HG03064 (cell line): ENCODE measurements at regions not wholly inside any gene's neighbourhood (a gene's known extent, or its start where the extent isn't known, plus 50 kb on each side); places are given as distances from the start of the nearest gene placed in this dataset.
"Not testable (repeated sequence)": the region's sequence is repeated elsewhere in the genome, so short reads cannot be mapped to it uniquely, and the experiment has no call there.

Experiments
- ATAC-seq: cut with Tn5 transposase; IDR thresholded peaks from one replicate; pipeline ENCODE4 v1.9.1; 2021; ENCODE audit warnings: low read depth; ENCODE audit not compliant: unreplicated experiment

DNA sequence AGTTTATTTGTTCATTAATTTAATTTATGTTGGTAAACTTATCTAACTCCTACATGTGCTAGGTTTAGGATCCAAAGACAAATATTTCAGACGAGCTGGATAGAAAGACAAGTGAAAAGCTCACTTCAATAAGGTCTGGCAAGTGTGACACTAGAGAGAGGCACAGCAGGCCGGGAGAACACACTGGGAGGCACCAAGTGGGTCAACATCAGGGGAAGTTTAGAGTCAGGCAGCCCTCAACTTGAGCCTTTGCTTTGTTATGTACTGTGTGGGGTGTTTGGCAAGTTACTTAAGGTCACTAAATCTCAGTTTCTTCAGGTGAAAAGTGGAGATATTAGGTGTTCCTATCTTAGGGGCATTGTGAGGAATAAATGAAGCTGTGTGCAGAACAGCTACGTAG is 214.4 kb downstream of the PCSK1 start:
- ATAC-seq = no peak

DNA sequence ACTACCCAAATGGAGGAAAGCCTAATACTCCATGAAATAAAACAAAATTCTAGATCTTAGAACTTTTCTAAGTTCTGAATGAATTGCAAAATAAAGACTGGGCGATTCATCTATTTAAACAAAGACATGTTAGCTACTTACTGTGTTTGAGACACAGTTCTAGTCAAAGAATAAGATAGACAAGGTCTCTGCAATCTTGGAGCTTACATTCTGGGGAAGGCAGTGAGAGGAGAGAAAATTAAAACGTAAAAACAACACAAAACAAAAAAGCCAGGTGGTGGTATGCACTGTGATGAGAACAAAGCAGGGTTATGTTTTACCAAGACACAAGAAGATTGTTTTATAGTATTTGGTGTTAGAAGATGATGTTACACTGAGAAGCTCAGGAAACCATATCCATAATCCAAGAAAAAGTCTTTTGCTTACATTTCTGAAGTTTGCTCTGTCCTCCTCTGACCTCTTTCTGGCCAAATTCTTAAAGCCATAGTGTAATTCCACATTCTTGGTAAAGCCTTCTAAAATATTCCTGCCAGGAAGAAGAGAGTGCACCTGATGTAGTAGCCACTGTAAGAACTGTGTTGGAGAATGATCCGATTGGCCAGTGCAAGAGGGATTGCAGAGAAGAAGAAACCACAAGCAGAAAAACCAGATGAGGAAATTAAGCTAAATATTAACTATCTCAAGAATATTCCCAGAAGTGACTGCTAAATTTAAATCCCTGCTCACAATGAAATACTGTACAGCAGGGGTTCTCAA is 218.4 kb downstream of the PCSK1 start:
- no peak for ATAC-seq

DNA sequence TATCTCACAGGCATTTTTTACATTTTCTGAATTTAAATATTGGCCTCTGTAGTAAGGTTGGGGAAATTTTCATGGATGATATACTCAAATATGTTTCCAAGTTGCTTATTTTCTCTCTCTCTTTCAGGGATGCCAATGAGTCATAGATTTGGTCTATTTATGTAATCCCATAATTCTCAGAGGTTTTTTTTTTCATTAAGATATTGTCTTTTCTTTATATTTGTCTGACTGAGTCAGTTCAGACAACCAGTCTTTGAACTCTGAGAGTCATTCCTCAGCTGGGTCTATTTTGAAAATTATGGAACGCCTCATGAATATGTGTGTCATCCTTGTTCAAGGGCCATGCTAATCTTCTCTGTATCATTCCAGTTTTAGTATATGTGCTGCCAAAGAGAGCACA is 223.2 kb downstream of the PCSK1 start:
- no peak for ATAC-seq

DNA sequence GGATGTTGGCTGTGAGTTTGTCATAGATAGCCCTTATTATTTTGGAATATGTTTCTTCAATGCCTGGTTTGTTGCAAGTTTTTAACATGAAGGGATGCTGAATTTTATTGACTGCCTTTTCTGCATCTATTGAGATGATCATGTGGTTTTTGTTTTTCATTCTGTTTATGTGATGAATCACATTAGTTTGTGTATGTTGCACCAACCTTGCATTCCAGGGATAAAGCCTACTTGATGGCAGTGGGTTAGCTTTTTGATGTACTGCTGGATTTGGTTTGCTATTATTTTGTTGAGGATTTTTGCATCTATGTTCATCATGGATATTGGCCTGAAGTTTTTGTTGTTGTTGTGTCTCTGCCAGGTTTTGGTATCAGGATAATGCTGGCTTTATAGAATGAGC is 225.6 kb downstream of the PCSK1 start:
- no peak for ATAC-seq

DNA sequence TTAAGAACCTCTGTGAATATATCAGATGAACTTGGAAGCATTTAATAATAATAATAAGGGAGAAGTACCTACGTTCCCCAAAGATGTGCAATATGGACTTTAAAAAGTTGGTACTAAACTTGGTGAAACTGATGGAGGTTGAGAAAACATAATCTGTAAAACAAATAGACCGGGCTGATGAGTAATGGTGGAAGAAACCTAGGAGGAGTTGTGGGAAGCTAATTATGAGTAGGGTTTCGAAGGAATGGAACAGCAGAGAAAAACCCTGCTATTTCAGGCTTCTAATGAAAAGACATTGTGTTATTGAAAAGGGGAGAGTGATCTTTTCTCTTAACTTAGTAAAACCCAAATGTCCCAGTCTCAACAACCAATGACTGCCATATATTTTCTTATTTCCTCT is 229.3 kb downstream of the PCSK1 start:
- ATAC-seq = no peak

DNA sequence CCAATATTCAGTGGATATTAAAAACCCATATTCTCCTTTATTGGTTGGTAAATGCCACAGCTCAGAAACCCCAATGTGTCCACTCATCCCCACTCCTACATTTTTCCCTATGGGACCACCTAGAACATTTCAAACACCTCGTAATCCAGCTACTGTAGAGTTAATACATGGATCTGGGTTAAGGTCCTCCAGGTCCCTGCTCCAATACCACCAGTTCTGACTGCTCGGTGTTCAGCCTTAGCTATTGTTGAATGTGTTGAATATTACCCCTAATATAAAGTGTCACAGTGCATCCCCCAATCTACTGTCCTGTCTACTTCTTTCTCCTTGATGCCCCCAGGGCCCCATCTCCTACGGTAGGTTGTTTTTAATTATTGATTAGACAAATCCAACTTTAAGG is 231.5 kb downstream of the PCSK1 start:
- ATAC-seq = no peak

DNA sequence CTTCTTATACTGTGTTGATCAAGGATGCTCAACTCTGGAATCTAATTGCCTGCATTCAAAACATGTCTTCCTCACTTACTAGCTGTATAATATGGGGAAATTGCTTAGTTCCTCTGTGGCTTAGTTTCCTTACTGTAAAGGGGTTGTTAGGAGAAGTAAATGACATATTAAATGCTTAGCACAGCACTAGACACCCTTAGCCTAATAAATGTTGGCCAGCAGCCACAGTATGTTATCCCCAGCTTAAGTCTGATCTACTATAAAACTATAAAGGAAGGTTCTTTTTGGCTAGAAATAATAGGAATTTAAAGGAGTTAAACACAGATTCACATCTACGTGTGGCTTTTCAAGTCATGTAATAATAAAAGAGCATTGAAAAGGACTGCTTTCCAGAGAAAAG is 232.4 kb downstream of the PCSK1 start:
- no peak for ATAC-seq

DNA sequence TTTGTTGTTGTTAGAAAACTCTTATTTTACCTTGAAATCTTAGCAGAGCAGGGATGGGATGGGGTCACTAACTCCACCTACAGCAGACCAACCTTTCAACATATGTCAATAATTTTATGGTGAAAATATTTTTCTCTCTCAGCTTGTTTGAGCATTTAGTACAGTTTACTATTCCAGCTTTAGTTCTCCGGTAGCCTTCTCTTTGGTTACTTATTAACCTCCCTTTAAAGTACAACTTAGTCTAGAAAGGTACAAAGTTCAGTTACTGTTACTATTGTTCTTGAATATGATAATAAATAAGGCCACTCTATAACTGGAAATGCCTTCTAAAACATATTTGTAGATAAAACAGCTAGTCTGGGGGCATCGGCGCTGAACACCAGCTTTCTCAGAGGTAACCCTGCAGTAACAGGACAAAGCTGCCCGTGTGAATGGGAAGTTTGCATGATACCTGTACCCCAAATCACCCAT is 233.3 kb downstream of the PCSK1 start:
- no peak for ATAC-seq

DNA sequence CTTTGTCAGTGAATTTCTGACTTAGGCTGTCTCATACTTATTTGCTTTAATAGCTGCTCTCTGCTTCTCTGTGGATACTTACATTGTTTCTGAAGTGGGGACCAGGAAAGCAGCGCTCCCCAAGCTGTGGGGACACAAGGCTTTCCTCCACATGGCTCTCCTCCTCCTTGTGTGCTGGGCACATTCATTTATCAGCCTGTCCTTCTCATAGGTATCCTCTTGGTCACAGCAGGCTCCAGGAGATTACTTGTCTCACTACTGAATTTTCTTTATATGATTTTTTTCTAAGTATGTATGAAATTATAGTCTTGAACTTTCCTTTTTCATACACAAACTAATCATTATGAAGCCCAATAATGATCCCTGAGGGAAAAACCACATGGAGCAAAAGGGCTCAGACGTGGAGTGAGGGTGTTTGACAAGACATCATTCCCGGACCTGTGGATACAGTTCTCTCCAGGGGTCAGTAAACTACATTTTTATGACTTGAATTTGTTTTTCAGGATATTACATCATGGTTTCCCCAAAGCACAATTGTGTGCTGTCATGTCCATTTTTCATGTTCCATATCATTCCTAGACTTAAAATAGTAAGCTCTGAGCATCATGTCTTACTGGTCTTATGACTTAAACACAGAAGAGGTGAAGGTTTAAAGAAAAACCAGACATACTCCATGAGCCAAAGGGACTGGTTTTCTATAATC is 234.5 kb downstream of the PCSK1 start:
- no peak for ATAC-seq

DNA sequence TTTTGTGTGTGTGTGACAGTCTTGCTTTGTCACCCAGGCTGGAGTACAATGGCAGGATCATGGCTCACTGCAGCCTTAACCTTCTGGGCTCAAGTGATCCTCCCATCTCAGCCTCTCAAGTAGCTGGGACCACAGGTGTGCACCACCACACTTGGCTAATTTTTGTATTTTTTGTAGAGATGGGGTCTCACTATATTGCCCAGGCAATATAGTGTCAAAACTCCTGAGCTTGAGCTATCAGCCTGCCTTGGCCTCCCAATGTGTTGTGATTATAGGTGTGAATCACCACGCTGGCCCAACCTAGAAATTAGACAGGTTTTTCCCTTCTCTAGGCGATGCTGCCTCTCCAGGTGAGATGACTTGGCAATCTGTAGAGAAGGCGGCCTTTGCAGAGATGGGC is 235.3 kb downstream of the PCSK1 start:
- ATAC-seq = not testable (repeated sequence)

DNA sequence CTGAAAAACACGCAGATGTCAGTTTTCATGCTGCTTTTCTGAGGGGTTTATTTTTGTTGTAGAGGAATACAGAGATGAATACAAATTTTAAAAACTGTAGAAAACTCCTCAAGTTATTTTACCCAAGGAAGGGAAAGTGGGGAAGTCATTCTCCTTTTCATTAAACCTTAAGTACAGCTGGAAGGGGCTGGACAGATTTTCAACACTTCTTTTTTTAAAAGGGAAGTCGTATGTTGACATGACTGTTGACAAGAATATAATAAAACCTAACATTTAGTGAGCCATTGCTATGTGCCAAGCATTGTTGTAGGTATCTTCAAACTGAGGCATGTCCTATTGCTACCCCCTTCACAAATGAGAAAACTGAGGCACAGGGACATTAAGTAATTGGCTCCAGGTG is 235.7 kb upstream of the ELL2 start:
- ATAC-seq = no peak

DNA sequence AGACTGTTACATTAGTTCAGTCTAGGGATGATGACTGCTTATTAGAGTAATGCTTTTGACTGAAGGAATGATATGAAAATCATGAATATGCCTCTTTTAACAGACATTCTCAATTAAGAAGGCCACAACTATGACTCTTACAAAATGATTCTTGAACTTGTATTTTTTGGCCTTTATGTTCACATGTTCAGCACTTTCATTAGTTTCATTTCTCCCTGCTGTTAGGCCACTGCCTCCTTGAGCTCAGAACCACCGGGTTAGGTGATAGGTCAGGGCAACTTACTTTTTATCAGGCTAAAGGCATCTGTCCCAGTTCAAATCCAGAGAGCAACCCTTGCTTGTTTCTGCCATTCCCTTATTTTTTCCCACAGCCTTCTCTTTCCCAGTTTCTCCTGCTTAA is 235.2 kb upstream of the ELL2 start:
- ATAC-seq = no peak

DNA sequence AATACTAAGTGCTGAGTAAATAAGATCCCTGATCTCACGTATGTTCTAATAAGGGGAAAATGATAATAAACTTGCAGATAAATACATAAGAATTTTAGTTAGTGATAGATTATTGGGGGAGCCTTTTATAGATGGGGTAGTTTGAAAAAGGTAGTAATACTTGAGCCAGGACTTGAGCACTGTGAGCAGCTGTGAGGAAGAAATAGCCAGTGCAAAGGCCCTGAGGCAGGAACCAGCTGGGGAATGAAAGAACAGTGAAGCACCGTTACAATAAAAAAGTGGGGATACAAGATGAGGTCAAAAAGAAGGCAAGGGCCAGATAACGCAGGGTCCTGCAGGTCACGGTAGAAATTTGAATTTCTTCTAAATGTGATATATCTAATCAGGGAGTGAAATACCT is 234.8 kb upstream of the ELL2 start:
- ATAC-seq = no peak

DNA sequence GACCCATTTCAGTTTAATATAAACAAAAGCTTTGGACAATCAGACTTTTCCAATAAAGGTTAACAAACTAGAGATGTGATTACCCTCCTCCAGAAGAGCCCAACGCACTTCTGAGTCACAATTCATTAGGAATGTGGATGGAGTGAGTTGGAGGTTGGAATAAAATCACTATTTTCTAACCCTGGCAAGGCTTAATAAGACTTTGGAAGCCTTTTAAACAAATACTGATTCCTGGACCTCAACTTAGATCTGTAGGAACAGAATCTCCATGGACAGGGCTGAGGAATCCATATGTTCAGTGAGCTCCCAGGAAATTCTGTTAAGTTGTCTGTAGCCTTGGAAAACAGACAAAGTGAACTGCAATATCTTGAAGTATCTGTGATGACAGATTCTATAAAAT is 233.5 kb upstream of the ELL2 start:
- no peak for ATAC-seq

DNA sequence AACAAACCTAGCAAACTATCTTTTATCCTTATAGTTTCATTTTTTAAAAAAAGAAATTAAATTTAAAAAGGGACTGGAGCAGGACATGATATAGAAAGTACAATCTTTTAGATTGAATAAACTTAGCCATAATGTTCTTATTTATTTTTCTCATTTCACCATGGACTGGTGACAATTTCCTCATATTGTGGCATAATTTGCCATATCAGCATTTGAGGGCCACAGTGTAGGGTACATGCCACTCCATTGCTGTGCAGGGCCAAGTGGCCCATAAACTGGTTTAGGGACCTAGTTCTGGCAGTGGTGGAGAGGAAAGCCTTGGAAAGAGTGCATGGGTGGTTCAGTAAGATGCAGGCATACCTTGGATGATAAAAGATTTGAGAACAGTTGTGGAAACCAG is 232.9 kb upstream of the ELL2 start:
- ATAC-seq = no peak

DNA sequence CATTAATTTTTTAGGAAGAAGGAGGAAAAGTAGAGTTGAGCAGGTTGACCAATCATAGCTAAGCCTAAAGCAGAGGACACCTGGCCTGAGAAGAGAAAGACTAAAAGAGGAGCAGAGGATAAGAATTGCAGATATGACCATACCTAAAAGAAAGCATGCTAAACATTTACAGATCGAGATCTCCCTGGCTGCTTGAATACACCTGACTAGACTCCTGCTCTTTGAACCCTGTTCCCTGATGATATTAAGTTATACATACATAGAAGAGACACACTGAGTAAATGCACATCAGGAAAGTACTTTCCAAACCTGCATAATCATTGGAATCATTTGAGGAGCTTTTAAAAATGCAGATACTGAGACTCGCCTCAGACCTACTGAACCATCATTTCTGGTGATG is 232.3 kb upstream of the ELL2 start:
- no peak for ATAC-seq

DNA sequence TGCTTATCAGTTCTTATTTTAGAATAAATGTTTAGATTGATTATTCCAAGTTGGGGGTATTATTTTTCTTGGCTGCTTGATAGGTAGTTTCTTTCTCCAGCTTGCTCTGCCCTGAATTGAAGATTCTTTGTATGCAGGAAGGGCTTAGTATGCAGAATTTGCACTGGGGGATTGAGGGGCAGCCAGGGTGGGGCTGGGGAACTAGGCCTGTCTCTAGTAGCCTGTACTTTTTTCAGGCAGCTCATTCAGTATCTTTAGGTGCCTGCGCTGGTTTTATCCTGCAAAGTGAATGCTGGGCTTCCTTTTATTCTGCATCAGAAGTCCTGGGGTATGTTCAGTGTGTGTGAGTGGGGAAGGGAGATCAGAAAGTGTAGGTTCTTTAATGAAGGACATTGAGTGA is 228.3 kb upstream of the ELL2 start:
- no peak for ATAC-seq

DNA sequence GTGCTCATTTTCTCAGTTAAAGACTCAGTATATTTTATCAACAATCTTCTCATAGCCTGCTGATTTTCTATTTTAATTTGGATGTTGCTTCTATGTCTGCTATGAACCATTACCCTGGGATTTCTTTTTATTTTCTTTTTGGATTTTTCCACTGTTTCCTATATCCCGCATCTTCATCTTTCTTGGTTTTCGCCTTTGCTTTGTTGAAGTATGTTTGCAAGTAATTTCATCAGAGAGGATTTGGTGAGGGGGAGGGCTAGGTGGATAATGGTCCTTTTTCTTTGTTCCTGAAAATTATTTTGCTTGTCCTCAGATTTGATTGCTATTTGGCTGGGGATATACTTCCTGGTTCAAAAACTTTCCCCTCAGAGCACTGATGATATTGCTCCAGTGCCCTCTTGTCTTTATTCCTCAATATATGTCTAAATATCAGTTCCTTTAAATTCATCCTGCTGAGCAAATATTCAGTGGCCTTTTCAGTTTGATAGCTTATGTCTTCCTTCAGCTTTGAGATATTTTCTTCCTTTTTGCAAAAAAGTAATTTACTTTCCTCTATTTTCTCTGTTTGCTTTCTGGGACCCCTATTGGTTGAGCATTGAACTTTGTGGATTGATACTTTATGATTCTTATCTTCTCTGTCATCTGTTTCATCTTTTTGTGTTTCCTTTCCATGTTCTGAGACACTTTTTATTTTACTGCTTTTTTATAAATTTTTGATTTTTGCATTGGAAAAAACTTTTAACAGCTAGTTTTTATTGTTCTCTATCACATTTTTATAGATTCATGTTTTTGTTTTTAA is 227.6 kb upstream of the ELL2 start:
- no peak for ATAC-seq

DNA sequence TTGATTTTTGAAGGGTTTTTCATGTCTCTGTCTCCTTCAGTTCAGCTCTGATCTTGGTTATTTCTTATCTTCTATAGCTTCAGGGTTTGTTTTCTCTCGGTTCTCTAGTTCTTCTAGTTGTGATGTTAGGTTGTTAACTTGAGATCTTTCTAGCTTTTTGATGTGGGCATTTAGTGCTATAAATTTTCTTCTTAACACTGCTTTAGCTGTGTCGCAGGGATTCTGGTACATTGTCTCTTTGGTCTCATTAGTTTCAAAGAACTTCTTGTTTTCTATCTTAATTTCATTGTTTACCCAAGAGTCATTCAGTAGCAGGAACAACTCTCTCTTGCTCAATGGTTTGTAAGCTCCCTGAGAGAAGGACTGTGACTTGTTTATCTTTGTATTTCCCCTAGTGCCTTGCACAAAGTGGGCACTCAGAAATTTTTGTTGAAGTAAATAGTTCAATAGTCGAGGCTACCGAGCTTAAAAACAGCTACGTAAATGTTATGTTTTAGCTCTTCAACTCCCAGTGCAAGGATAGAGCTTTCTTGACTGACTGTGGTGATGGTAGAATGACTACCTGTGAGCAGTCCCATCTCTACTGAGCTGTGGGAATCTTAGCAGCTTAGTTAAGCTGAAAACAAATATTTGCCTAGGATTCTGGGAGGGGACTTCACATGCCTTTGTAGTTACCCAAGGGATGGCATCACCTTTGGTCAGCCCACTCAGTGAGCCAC is 225.8 kb upstream of the ELL2 start:
- no peak for ATAC-seq

DNA sequence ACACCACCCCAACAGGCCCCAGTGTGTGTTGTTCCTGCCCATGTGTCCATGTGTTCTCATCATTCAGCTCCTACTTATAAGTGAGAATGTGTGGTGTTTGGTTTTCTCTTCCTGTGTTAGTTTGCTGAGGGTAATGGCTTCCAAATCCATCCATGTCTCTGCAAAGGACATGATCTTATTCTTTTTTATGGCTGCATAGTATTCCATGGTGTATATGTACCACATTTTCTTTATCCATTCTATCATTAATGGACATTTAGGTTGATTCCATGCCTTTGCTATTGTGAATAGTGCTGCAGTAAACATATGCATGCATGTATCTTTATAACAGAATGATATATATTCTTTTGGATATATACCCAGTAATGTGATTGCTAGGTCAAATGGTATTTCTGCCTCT is 222.9 kb upstream of the ELL2 start:
- ATAC-seq = not testable (repeated sequence)
